IMR-90 (cell line): ENCODE measurements at regions not wholly inside any gene's neighbourhood (a gene's known extent, or its start where the extent isn't known, plus 50 kb on each side); places are given as distances from the start of the nearest gene placed in this dataset.

ENCODE experiments used
- ATAC-seq: fragments of 200-7000 bp; cut with Tn5 transposase; 2 replicates; pipeline ENCODE4 v1.9.1; 2020; ENCODE audit warnings: low read depth, mild to moderate bottlenecking, moderate library complexity
- BruUV-seq: library from RNA; stranded (reverse); fragments of 400-500 nt; replicated peaks from 2 replicates; lab custom pipeline; 2021; lab: Mats Ljungman, UMichigan
- CTCF ChIA-PET: fragments of 300-600 bp; formaldehyde crosslinking; extraction: SDS; loops from one replicate; lab custom pipeline; 2021; ENCODE audit warnings: antibody characterized with exemption; lab: Yijun Ruan, JAX
- POLR2A ChIA-PET: fragments of 300-600 bp; sonication (Branson Sonifier 250); formaldehyde crosslinking; loops from one replicate; lab custom pipeline; 2022; ENCODE audit warnings: antibody characterized with exemption; ENCODE audit not compliant: unreplicated experiment; lab: Charles Lee
- DNase-seq: peaks from one replicate; pipeline ENCODE4 v3.0.0; 2013
- H2AFZ ChIP-seq: replicated peaks from 2 replicates; pipeline ENCODE3; 2013; ENCODE audit warnings: low read length, mild to moderate bottlenecking; ENCODE audit not compliant: poor library complexity
- H2AK5ac ChIP-seq: 2 replicates; pipeline ENCODE4 v1.6.1; 2013; ENCODE audit warnings: low read depth, low read length, inconsistent platforms
- H2AK9ac ChIP-seq: replicated peaks from 2 replicates; pipeline ENCODE3; 2013; ENCODE audit warnings: mild to moderate bottlenecking, low read depth, low read length, moderate library complexity; ENCODE audit not compliant: poor library complexity
- H2BK120ac ChIP-seq: 2 replicates; pipeline ENCODE4 v1.6.1; 2013; ENCODE audit warnings: low read depth, low read length, inconsistent platforms
- H2BK15ac ChIP-seq: 3 replicates; pipeline ENCODE4 v1.6.1; 2013; ENCODE audit warnings: low read depth, low read length, inconsistent platforms
- H2BK20ac ChIP-seq: 2 replicates; pipeline ENCODE4 v1.6.1; 2013; ENCODE audit warnings: low read depth, mild to moderate bottlenecking, inconsistent platforms, low read length, moderate library complexity
- H2BK5ac ChIP-seq: 2 replicates; pipeline ENCODE4 v1.6.1; 2013; ENCODE audit warnings: mild to moderate bottlenecking, low read depth, low read length, inconsistent platforms; ENCODE audit not compliant: poor library complexity, severe bottlenecking
- H3K14ac ChIP-seq: replicated peaks from 2 replicates; pipeline ENCODE4 v1.6.1; 2013; ENCODE audit warnings: low read depth, low read length, inconsistent platforms
- H3K18ac ChIP-seq: 2 replicates; pipeline ENCODE4 v1.6.1; 2013; ENCODE audit warnings: low read depth, low read length, control low read depth
- H3K23ac ChIP-seq: 2 replicates; pipeline ENCODE4 v1.6.1; 2013; ENCODE audit warnings: low read depth, low read length, inconsistent platforms
- H3K27ac ChIP-seq: 2 replicates; pipeline ENCODE4 v1.5.1; 2013; ENCODE audit warnings: mild to moderate bottlenecking, control low read depth, low read length; ENCODE audit not compliant: insufficient read depth
- H3K27me3 ChIP-seq: 2 replicates; pipeline ENCODE4 v1.6.1; 2013; ENCODE audit warnings: low read length; ENCODE audit not compliant: control insufficient read depth, insufficient read depth
- H3K36me3 ChIP-seq: 2 replicates; pipeline ENCODE4 v1.6.1; 2013; ENCODE audit warnings: low read length, mixed read lengths; ENCODE audit not compliant: control insufficient read depth, insufficient read depth
- H3K4ac ChIP-seq: 2 replicates; pipeline ENCODE4 v1.6.1; 2013; ENCODE audit warnings: low read depth, low read length, inconsistent platforms
- H3K4me1 ChIP-seq: 2 replicates; pipeline ENCODE4 v1.6.1; 2013; ENCODE audit warnings: low read length, mixed read lengths; ENCODE audit not compliant: control insufficient read depth, insufficient read depth
- H3K4me2 ChIP-seq: 2 replicates; pipeline ENCODE4 v1.6.1; 2013; ENCODE audit warnings: low read depth, mild to moderate bottlenecking, control low read depth, low read length, moderate library complexity
- H3K4me3 ChIP-seq: 2 replicates; pipeline ENCODE4 v1.5.1; 2013; ENCODE audit warnings: low read depth, mild to moderate bottlenecking, control low read depth, low read length, moderate library complexity; ENCODE audit not compliant: insufficient read depth
- H3K56ac ChIP-seq: 2 replicates; pipeline ENCODE4 v1.6.1; 2013; ENCODE audit warnings: low read length, inconsistent platforms; ENCODE audit not compliant: insufficient read depth; ENCODE audit errors: extremely low read depth
- H3K79me1 ChIP-seq, 2 experiments: 2 replicates each; pipeline ENCODE4 v1.6.1; 2013; ENCODE audit warnings: low read length in 2 of 2, inconsistent platforms in 1 of 2, low read depth in 1 of 2
- H3K9ac ChIP-seq: 2 replicates; pipeline ENCODE4 v1.6.1; 2013; ENCODE audit warnings: low read depth, low read length, control low read depth
- H3K9me1 ChIP-seq: 2 replicates; pipeline ENCODE4 v1.6.1; 2013; ENCODE audit warnings: low read length, inconsistent platforms; ENCODE audit not compliant: insufficient read depth
- H3K9me3 ChIP-seq: 2 replicates; pipeline ENCODE4 v1.6.1; 2013; ENCODE audit warnings: low read length; ENCODE audit not compliant: control insufficient read depth, insufficient read depth
- H4K20me1 ChIP-seq: 2 replicates; pipeline ENCODE4 v1.6.1; 2013; ENCODE audit warnings: low read length, inconsistent platforms; ENCODE audit not compliant: insufficient read depth
- H4K5ac ChIP-seq: 2 replicates; pipeline ENCODE4 v1.6.1; 2013; ENCODE audit warnings: mild to moderate bottlenecking, low read depth, low read length, control low read depth
- H4K8ac ChIP-seq, 2 experiments: 2 replicates each; pipeline ENCODE4 v1.6.1; 2013; ENCODE audit warnings: low read depth in 2 of 2, low read length in 2 of 2, control low read depth in 1 of 2, inconsistent platforms in 1 of 2
- H4K91ac ChIP-seq: 2 replicates; pipeline ENCODE4 v1.6.1; 2013; ENCODE audit warnings: low read depth, low read length, inconsistent platforms; ENCODE audit not compliant: insufficient read depth
- RAD21 ChIP-seq: IDR thresholded peaks from 2 replicates; pipeline ENCODE4 v1.6.1; 2012; ENCODE audit warnings: low read length, improper control_type of control experiment
- WGBS, 2 experiments: methylation state at CpG; one replicate each; pipeline versions ENCODE4 v1.1.5 to v1.1.7; 2013; ENCODE audit warnings: missing lambda C conversion rate in 2 of 2; ENCODE audit not compliant: insufficient read length in 1 of 2; ENCODE audit errors: extremely low coverage in 2 of 2; 5-methylcytosine and 5-hydroxymethylcytosine counted together
- dilution Hi-C: fragments of 300-500 bp; cut with HindIII; formaldehyde crosslinking; loops from one replicate; pipeline ENCODE4 v1.14.3; 2018; ENCODE audit warnings: low sequenced_read_pairs; ENCODE audit not compliant: unreplicated experiment
- in situ Hi-C: fragments of 300-500 bp; cut with MboI; formaldehyde crosslinking; loops from 3 replicates; pipeline ENCODE4 v1.14.3; 2019; ENCODE audit warnings: low sequenced_read_pairs, inconsistent platforms, mixed read lengths
- intact Hi-C: fragments of 100-400 bp; cut with micrococcal nuclease; formaldehyde crosslinking; loops from 2 replicates; pipeline ENCODE4 v1.10.0; 2022

DNA sequence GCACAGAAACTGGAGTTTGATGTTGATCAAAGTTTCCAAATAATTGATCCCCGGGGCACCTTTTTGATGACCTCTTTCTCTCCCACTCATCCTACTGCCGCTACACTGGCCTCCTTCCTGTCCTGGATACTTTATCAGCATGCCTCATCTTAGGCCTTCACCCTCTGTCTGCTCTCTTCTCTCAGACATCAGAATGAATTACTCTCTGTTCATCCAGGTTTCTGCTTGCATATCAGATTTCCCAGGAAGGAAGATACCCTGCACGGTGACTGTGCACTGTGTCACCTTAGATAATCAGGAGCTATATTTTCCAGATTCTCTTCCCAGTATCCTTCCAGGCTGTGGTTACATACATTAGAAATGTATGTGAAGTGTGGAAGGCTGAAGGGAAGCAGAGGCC, 397.0 kb downstream of the DIRAS2 start:
- H3K56ac ChIP-seq, result no peak overlapping the region
- H2BK15ac ChIP-seq, result no peak overlapping the region
- ChIA-PET CTCF (no interaction called here), POLR2A (no interaction called here)
- H2AFZ ChIP-seq, result no peak overlapping the region
- H2BK5ac ChIP-seq, result no peak overlapping the region
- H3K4me3 ChIP-seq, result no peak overlapping the region
- no peak overlapping the region for H4K8ac ChIP-seq
- no peak overlapping the region for H3K9ac ChIP-seq
- H3K18ac ChIP-seq, result no peak overlapping the region
- dilution Hi-C loops, result no loop called here
- no peak overlapping the region for H4K91ac ChIP-seq
- ATAC-seq (no peak), DNase-seq (no peak)
- no peak for TF ChIP-seq RAD21
- no peaks in the 10 kb centered on the region for H3K9me1 ChIP-seq
- H3K14ac ChIP-seq, result no peak overlapping the region
- H3K4me2 ChIP-seq, result no peak overlapping the region
- BruUV-seq, result no TSS peak
- intact Hi-C loops, result no loop called here
- H3K27ac ChIP-seq, result no peak overlapping the region
- H3K36me3 ChIP-seq, result no peaks in the 10 kb centered on the region
- H3K27me3 ChIP-seq, result no peaks in the 10 kb centered on the region
- no CpG with 5 or more reads among the region's 3 CpGs for WGBS, 2 experiments
- no peak overlapping the region for H3K23ac ChIP-seq
- no peak overlapping the region for H2AK5ac ChIP-seq
- no peak overlapping the region for H3K4ac ChIP-seq
- no peak overlapping the region for H2BK120ac ChIP-seq
- H4K5ac ChIP-seq, result no peak overlapping the region
- no peaks in the 10 kb centered on the region for H3K79me1 ChIP-seq
- H4K20me1 ChIP-seq, result no peaks in the 10 kb centered on the region
- in situ Hi-C loops, result no loop called here
- no peak overlapping the region for H2AK9ac ChIP-seq
- H3K4me1 ChIP-seq, result no peaks in the 10 kb centered on the region
- H3K9me3 ChIP-seq, result no peaks in the 10 kb centered on the region
- H2BK20ac ChIP-seq, result no peak overlapping the region
